PC-3 (cell line): ENCODE measurements at regions not wholly inside any gene's neighbourhood (a gene's known extent, or its start where the extent isn't known, plus 50 kb on each side); places are given as distances from the start of the nearest gene placed in this dataset.

ENCODE experiments used
- ATAC-seq: fragments of 200-7000 bp; cut with Tn5 transposase; 2 replicates; pipeline ENCODE4 v1.9.1; 2020; ENCODE audit warnings: mild to moderate bottlenecking, moderate library complexity
- BruUV-seq: library from RNA; stranded (reverse); fragments of 400-500 nt; replicated peaks from 2 replicates; lab custom pipeline; 2021; lab: Mats Ljungman, UMichigan
- CTCF ChIA-PET: fragments of 300-600 bp; sonication (Branson Sonifier 250); formaldehyde crosslinking; loops from one replicate; lab custom pipeline; 2022; ENCODE audit warnings: antibody characterized with exemption; lab: Charles Lee
- POLR2A ChIA-PET: fragments of 300-600 bp; sonication (Branson Sonifier 250); formaldehyde crosslinking; loops from one replicate; lab custom pipeline; 2022; ENCODE audit warnings: antibody characterized with exemption; ENCODE audit not compliant: unreplicated experiment; lab: Charles Lee
- DNase-seq: peaks from one replicate; pipeline ENCODE4 v3.0.0-alpha.2; 2015
- H2AFZ ChIP-seq: fragments of 300-600 bp; sonication (generic); 2 replicates; pipeline ENCODE4 v1.6.0; 2016; ENCODE audit warnings: antibody characterized with exemption, low read length
- H3F3A ChIP-seq: fragments of 300-600 bp; sonication (generic); one replicate; pipeline ENCODE4 v1.6.0; 2017; ENCODE audit warnings: antibody characterized with exemption, low read length, control low read depth, mild to moderate bottlenecking; ENCODE audit not compliant: unreplicated experiment
- H3K27ac ChIP-seq: fragments of 300-600 bp; sonication (generic); 2 replicates; pipeline ENCODE4 v1.5.1; 2016; ENCODE audit warnings: mild to moderate bottlenecking, low read length
- H3K27me3 ChIP-seq: fragments of 300-600 bp; sonication (generic); 2 replicates; pipeline ENCODE4 v1.6.1; 2016; ENCODE audit warnings: low read length, mixed read lengths
- H3K36me3 ChIP-seq: fragments of 300-600 bp; sonication (generic); 2 replicates; pipeline ENCODE4 v1.6.1; 2016; ENCODE audit warnings: low read depth, mixed run types, low read length, mixed read lengths
- H3K4me1 ChIP-seq: fragments of 300-600 bp; sonication (generic); 2 replicates; pipeline ENCODE4 v1.5.1; 2016; ENCODE audit warnings: low read length; ENCODE audit not compliant: insufficient read depth
- H3K4me2 ChIP-seq: fragments of 300-600 bp; sonication (generic); 2 replicates; pipeline ENCODE4 v1.6.0; 2016; ENCODE audit warnings: low read length
- H3K4me3 ChIP-seq: fragments of 300-600 bp; sonication (generic); 2 replicates; pipeline ENCODE4 v1.5.1; 2016; ENCODE audit warnings: mild to moderate bottlenecking, low read length, mixed read lengths
- H3K79me2 ChIP-seq: fragments of 300-600 bp; sonication (generic); 2 replicates; pipeline ENCODE4 v1.6.1; 2017; ENCODE audit warnings: low read length, mixed read lengths
- H3K9ac ChIP-seq: fragments of 300-600 bp; sonication (generic); 2 replicates; pipeline ENCODE4 v1.6.0; 2016; ENCODE audit warnings: mild to moderate bottlenecking, low read length
- H3K9me2 ChIP-seq: fragments of 300-600 bp; sonication (generic); replicated peaks from 2 replicates; pipeline ENCODE4 v1.6.1; 2016; ENCODE audit warnings: mixed run types, low read length, mixed read lengths
- H3K9me3 ChIP-seq: fragments of 300-600 bp; sonication (generic); 2 replicates; pipeline ENCODE4 v1.6.1; 2016; ENCODE audit warnings: low read length, mixed read lengths
- H4K20me1 ChIP-seq: fragments of 300-600 bp; sonication (generic); 2 replicates; pipeline ENCODE4 v1.6.1; 2016; ENCODE audit warnings: low read length, mixed read lengths
- EZH2 ChIP-seq: fragments of 300-600 bp; sonication (generic); IDR thresholded peaks from one replicate; pipeline ENCODE4 v1.6.1; 2017; ENCODE audit warnings: antibody characterized with exemption, mild to moderate bottlenecking, low read length; ENCODE audit not compliant: unreplicated experiment
- EZH2phosphoT487 ChIP-seq: fragments of 300-600 bp; sonication (generic); IDR thresholded peaks from 2 replicates; pipeline ENCODE4 v1.6.1; 2018; ENCODE audit warnings: mild to moderate bottlenecking, antibody characterized with exemption, low read length, borderline replicate concordance
- intact Hi-C: fragments of 100-400 bp; cut with micrococcal nuclease; formaldehyde crosslinking; loops from 2 replicates; pipeline ENCODE4 v1.9.0; 2023
- TF ChIP-seq, protein P1 (sequence below): fragments of 300-600 bp; sonication (generic); conservative IDR thresholded peaks from 2 replicates; pipeline ENCODE4 v1.5.1; 2017; ENCODE audit warnings: antibody characterized with exemption, low read depth, mild to moderate bottlenecking, low read length

DNA sequence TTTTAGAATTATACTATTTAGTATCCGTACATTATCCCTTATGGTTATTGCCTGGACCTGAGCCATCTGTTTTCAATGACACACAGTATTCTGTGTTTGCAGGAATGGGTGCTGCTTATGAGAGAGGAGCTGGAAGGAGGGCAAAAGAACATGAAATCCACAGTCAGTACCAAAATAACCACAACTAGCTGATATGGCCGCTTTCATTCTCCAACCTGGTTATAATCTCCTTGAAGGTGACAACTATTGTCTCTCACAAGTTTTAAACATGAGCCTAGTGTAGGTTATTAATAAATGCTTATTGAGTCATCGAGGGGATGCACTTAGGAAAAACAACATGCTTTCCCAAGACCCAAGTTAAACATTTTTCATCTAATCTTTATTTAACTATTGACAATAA lies 356.6 kb downstream of the BMP2 start:
- no TSS peak for BruUV-seq
- no peak overlapping the region for H2AFZ ChIP-seq
- no peaks in the 10 kb centered on the region for H3K79me2 ChIP-seq
- no peak for TF ChIP-seq EZH2
- H3K36me3 ChIP-seq: no peaks in the 10 kb centered on the region
- intact Hi-C loops: no loop called here
- no peaks in the 10 kb centered on the region for H3F3A ChIP-seq
- no peak overlapping the region for H3K4me3 ChIP-seq
- ChIA-PET POLR2A (no interaction called here), CTCF (no interaction called here)
- no peaks in the 10 kb centered on the region for H3K4me1 ChIP-seq
- no peak overlapping the region for H3K9ac ChIP-seq
- no peaks in the 10 kb centered on the region for H4K20me1 ChIP-seq
- H3K27me3 ChIP-seq: peaks cover 47% of the 10 kb centered on the region
- no peaks in the 10 kb centered on the region for H3K9me3 ChIP-seq
- H3K9me2 ChIP-seq: no peaks in the 10 kb centered on the region
- DNase-seq: no peak
- no peak for ATAC-seq
- H3K27ac ChIP-seq: no peak overlapping the region
- H3K4me2 ChIP-seq: no peak overlapping the region

DNA sequence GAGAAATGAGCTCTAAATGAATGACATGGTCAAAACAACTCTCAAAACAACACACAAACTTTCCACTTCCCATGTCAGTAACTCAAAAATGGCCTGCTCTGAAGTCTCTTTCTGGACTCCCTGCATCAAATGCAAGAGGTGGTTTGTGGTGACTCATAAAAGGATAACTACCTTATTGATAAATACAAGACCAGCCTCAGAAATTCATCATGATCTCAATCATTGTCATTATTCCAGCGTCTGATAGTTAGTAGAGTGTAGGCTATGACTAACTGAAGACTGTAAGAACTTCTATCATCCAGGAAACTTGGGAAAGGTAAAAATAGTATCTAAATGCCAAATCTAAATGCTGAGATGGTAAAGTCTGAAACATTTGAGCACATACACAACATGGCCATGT lies 369.4 kb downstream of the BMP2 start:
- ATAC-seq: no peak
- TF ChIP-seq EZH2phosphoT487 (no peak), EZH2 (no peak)
- TF ChIP-seq, protein P1, sequence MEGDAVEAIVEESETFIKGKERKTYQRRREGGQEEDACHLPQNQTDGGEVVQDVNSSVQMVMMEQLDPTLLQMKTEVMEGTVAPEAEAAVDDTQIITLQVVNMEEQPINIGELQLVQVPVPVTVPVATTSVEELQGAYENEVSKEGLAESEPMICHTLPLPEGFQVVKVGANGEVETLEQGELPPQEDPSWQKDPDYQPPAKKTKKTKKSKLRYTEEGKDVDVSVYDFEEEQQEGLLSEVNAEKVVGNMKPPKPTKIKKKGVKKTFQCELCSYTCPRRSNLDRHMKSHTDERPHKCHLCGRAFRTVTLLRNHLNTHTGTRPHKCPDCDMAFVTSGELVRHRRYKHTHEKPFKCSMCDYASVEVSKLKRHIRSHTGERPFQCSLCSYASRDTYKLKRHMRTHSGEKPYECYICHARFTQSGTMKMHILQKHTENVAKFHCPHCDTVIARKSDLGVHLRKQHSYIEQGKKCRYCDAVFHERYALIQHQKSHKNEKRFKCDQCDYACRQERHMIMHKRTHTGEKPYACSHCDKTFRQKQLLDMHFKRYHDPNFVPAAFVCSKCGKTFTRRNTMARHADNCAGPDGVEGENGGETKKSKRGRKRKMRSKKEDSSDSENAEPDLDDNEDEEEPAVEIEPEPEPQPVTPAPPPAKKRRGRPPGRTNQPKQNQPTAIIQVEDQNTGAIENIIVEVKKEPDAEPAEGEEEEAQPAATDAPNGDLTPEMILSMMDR: no peak
- H3K36me3 ChIP-seq: no peaks in the 10 kb centered on the region
- BruUV-seq: no TSS peak
- H3K27ac ChIP-seq: no peak overlapping the region
- no peak overlapping the region for H3K9ac ChIP-seq
- intact Hi-C loops: no loop called here
- no peaks in the 10 kb centered on the region for H3K9me3 ChIP-seq
- no peaks in the 10 kb centered on the region for H3K4me1 ChIP-seq
- POLR2A ChIA-PET: no interaction called here
- H3K79me2 ChIP-seq: no peaks in the 10 kb centered on the region
- no peak overlapping the region for H3K4me2 ChIP-seq
- H2AFZ ChIP-seq: no peak overlapping the region
- no peaks in the 10 kb centered on the region for H4K20me1 ChIP-seq
- no peak for DNase-seq
- no peak overlapping the region for H3K4me3 ChIP-seq
- CTCF ChIA-PET: no interaction called here
- H3K9me2 ChIP-seq: no peaks in the 10 kb centered on the region
- H3K27me3 ChIP-seq: peaks cover 47% of the 10 kb centered on the region
- no peaks in the 10 kb centered on the region for H3F3A ChIP-seq

DNA sequence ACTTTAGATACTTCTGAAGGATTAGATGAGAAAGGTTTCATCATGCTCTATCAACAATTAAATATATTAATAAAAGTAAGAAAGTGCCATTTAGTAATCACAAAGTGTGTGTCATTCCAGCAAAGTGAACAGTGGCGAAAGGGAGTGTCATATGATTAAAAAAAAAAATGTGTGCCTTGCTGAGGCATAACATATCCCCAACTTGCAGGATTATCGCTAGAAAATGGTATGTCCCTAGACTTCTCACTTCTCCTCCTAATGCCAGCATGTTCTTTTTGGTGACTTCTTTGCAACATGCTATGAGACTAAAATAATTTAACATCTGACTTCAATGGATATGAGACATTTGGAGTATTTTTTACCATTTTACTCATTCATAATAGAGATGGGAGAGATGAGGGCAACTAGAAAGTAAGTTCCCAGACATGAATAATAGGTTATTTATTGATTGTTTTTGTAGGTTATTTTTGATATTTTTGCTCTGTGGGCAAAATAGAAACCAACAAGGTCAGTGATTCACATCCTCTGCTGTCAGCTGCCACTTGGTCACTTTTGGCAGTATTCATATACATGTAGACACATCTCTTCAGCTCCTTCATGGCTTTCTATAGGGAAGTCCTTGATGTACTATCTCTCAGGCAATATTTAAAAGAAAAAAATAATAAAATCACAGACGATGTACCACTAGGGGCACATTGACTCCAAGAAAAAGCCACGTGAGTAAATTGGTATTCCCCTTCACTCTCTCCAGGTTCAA lies 370.1 kb downstream of the BMP2 start:
- H3K9ac ChIP-seq: no peak overlapping the region
- no peaks in the 10 kb centered on the region for H3F3A ChIP-seq
- H3K79me2 ChIP-seq: no peaks in the 10 kb centered on the region
- H3K9me2 ChIP-seq: no peaks in the 10 kb centered on the region
- intact Hi-C loops: no loop called here
- no peaks in the 10 kb centered on the region for H3K9me3 ChIP-seq
- DNase-seq: no peak
- no peaks in the 10 kb centered on the region for H3K36me3 ChIP-seq
- H4K20me1 ChIP-seq: no peaks in the 10 kb centered on the region
- no TSS peak for BruUV-seq
- H3K4me2 ChIP-seq: no peak overlapping the region
- no peaks in the 10 kb centered on the region for H3K4me1 ChIP-seq
- ATAC-seq: no peak
- H3K27me3 ChIP-seq: peaks cover 44% of the 10 kb centered on the region
- TF ChIP-seq, protein P1: peak; percentile 43; the same call in 1 of the 2 replicates
- TF ChIP-seq EZH2: no peak
- no peak overlapping the region for H2AFZ ChIP-seq
- POLR2A ChIA-PET: no interaction called here
- no peak overlapping the region for H3K27ac ChIP-seq
- no peak overlapping the region for H3K4me3 ChIP-seq
- CTCF ChIA-PET: no interaction called here
